HG03558 (cell line): ENCODE measurements at regions not wholly inside any gene's neighbourhood (a gene's known extent, or its start where the extent isn't known, plus 50 kb on each side); places are given as distances from the start of the nearest gene placed in this dataset.
"Not testable (repeated sequence)": the region's sequence is repeated elsewhere in the genome, so short reads cannot be mapped to it uniquely, and the experiment has no call there.

ENCODE experiments used
- ATAC-seq: cut with Tn5 transposase; IDR thresholded peaks from one replicate; pipeline ENCODE4 v1.9.1; 2021; ENCODE audit warnings: moderate number of reproducible peaks; ENCODE audit not compliant: unreplicated experiment; ENCODE audit errors: extremely low read depth

- no peak for ATAC-seq
Observed at GRCh38 chrX:43188296-43188695, 410.3 kb upstream of the PPP1R2C start.

GRCh38 chrX:43211570-43211969, 433.6 kb upstream of the PPP1R2C start:
- no peak for ATAC-seq

GRCh38 chrX:43218198-43218597, 437.9 kb upstream of the MAOA start:
- no peak for ATAC-seq

- ATAC-seq = no peak
Observed at GRCh38 chrX:43224496-43224895, 431.6 kb upstream of the MAOA start.

GRCh38 chrX:43225626-43226328, 430.3 kb upstream of the MAOA start:
- no peak for ATAC-seq

GRCh38 chrX:43238461-43238945, 417.6 kb upstream of the MAOA start:
- no peak for ATAC-seq

GRCh38 chrX:43239356-43239755, 416.7 kb upstream of the MAOA start:
- no peak for ATAC-seq

- no peak for ATAC-seq
Observed at GRCh38 chrX:43255596-43255995, 400.5 kb upstream of the MAOA start.

GRCh38 chrX:43266487-43266886, 389.6 kb upstream of the MAOA start:
- no peak for ATAC-seq

- ATAC-seq = no peak
Observed at GRCh38 chrX:43267652-43268051, 388.4 kb upstream of the MAOA start.

GRCh38 chrX:43269201-43269600, 386.9 kb upstream of the MAOA start:
- no peak for ATAC-seq

GRCh38 chrX:43277879-43278278, 378.2 kb upstream of the MAOA start:
- no peak for ATAC-seq

GRCh38 chrX:43278440-43278839, 377.7 kb upstream of the MAOA start:
- no peak for ATAC-seq

GRCh38 chrX:43279341-43279808, 376.7 kb upstream of the MAOA start:
- ATAC-seq = no peak

- ATAC-seq = no peak
Observed at GRCh38 chrX:43283187-43283586, 372.9 kb upstream of the MAOA start.

GRCh38 chrX:43311625-43312024, 344.5 kb upstream of the MAOA start:
- ATAC-seq = not testable (repeated sequence)

- no peak for ATAC-seq
Observed at GRCh38 chrX:43313035-43313434, 343.1 kb upstream of the MAOA start.

GRCh38 chrX:43314525-43314924, 341.6 kb upstream of the MAOA start:
- ATAC-seq = no peak

GRCh38 chrX:43315622-43316021, 340.5 kb upstream of the MAOA start:
- no peak for ATAC-seq

- no peak for ATAC-seq
Observed at GRCh38 chrX:43316146-43316545, 340.0 kb upstream of the MAOA start.

GRCh38 chrX:43317378-43317777, 338.7 kb upstream of the MAOA start:
- ATAC-seq = no peak

GRCh38 chrX:43328358-43328946, 327.6 kb upstream of the MAOA start:
- no peak for ATAC-seq
